SK-N-SH treated with all-trans-retinoic acid at 6 μM for 48 hours (cell line): ENCODE measurements at regions not wholly inside any gene's neighbourhood (a gene's known extent, or its start where the extent isn't known, plus 50 kb on each side); places are given as distances from the start of the nearest gene placed in this dataset.
"Not testable (repeated sequence)": the region's sequence is repeated elsewhere in the genome, so short reads cannot be mapped to it uniquely, and the experiment has no call there.

Experiments used
- ATAC-seq: fragments of 200-7000 bp; cut with Tn5 transposase; 3 replicates; pipeline ENCODE4 v1.9.1; 2020; ENCODE audit warnings: mild to moderate bottlenecking, moderate library complexity
- BACH2 ChIP-seq: fragments of 250-450 bp; sonication (Bioruptor Pico); IDR thresholded peaks from 2 replicates; pipeline ENCODE4 v1.9.0; 2021; ENCODE audit warnings: mild to moderate bottlenecking, borderline replicate concordance
- CSDC2 ChIP-seq: fragments of 250-450 bp; sonication (Bioruptor Pico); IDR thresholded peaks from 2 replicates; pipeline ENCODE4 v1.5.0; 2020; ENCODE audit warnings: mild to moderate bottlenecking, moderate library complexity
- ESRRG ChIP-seq: fragments of 250-450 bp; sonication (Bioruptor Pico); IDR thresholded peaks from 2 replicates; pipeline ENCODE4 v1.6.1; 2021; ENCODE audit warnings: mild to moderate bottlenecking
- ISL1 ChIP-seq: fragments of 250-450 bp; sonication (Bioruptor Pico); IDR thresholded peaks from 2 replicates; pipeline ENCODE4 v2.1.2; 2022; ENCODE audit warnings: mild to moderate bottlenecking, moderate library complexity
- OSR1 ChIP-seq: fragments of 250-450 bp; sonication (Bioruptor Pico); IDR thresholded peaks from 2 replicates; pipeline ENCODE4 v1.8.0; 2022; ENCODE audit warnings: moderate library complexity, mild to moderate bottlenecking, inconsistent platforms
- PPARA ChIP-seq: fragments of 250-450 bp; sonication (Bioruptor Pico); IDR thresholded peaks from 2 replicates; pipeline ENCODE4 v1.5.0; 2020; ENCODE audit warnings: mild to moderate bottlenecking, borderline replicate concordance
- RARB ChIP-seq: fragments of 250-450 bp; sonication (Bioruptor Pico); IDR thresholded peaks from 2 replicates; pipeline ENCODE4 v1.8.0; 2021; ENCODE audit warnings: mild to moderate bottlenecking, moderate library complexity
- SNAI2 ChIP-seq: fragments of 250-450 bp; sonication (Bioruptor Pico); IDR thresholded peaks from 2 replicates; pipeline ENCODE4 v1.5.0; 2020; ENCODE audit warnings: mild to moderate bottlenecking, moderate library complexity
- TCF4 ChIP-seq: fragments of 250-450 bp; sonication (Bioruptor Pico); IDR thresholded peaks from 2 replicates; pipeline ENCODE4 v1.8.0; 2021; ENCODE audit warnings: mild to moderate bottlenecking, moderate library complexity, borderline replicate concordance
- TOX ChIP-seq: fragments of 250-450 bp; sonication (Bioruptor Pico); IDR thresholded peaks from 2 replicates; pipeline ENCODE4 v1.8.0; 2021; ENCODE audit warnings: mild to moderate bottlenecking, moderate library complexity, borderline replicate concordance
- ZFP30 ChIP-seq: fragments of 450-650 bp; formaldehyde crosslinking; IDR thresholded peaks from 2 replicates; pipeline ENCODE4 v1.5.0; 2022; ENCODE audit warnings: mild to moderate bottlenecking, moderate library complexity
- ZNF565 ChIP-seq: fragments of 450-650 bp; formaldehyde crosslinking; conservative IDR thresholded peaks from 2 replicates; pipeline ENCODE4 v1.5.0; 2020; ENCODE audit warnings: low read depth, mild to moderate bottlenecking, moderate library complexity
- ZNF70 ChIP-seq: fragments of 450-650 bp; formaldehyde crosslinking; IDR thresholded peaks from 2 replicates; pipeline ENCODE4 v1.5.0; 2020; ENCODE audit warnings: mild to moderate bottlenecking, moderate library complexity
- TF ChIP-seq, protein P1 (sequence below): fragments of 250-450 bp; sonication (Bioruptor Pico); IDR thresholded peaks from 2 replicates; pipeline ENCODE4 v1.5.0; 2020; ENCODE audit warnings: mild to moderate bottlenecking, moderate library complexity
- TF ChIP-seq, protein P2 (sequence below): fragments of 250-450 bp; sonication (Bioruptor Pico); IDR thresholded peaks from 2 replicates; pipeline ENCODE4 v1.8.0; 2021; ENCODE audit warnings: low read depth, mild to moderate bottlenecking, moderate library complexity, borderline replicate concordance
- TF ChIP-seq, protein P3 (sequence below): fragments of 250-450 bp; sonication (Bioruptor Pico); IDR thresholded peaks from 2 replicates; pipeline ENCODE4 v1.8.0; 2020; ENCODE audit warnings: mild to moderate bottlenecking, moderate library complexity, borderline replicate concordance
- TF ChIP-seq, protein P4 (sequence below): fragments of 250-450 bp; sonication (Bioruptor Pico); IDR thresholded peaks from 2 replicates; pipeline ENCODE4 v1.5.1; 2020; ENCODE audit warnings: low read depth, mild to moderate bottlenecking, moderate library complexity

DNA sequence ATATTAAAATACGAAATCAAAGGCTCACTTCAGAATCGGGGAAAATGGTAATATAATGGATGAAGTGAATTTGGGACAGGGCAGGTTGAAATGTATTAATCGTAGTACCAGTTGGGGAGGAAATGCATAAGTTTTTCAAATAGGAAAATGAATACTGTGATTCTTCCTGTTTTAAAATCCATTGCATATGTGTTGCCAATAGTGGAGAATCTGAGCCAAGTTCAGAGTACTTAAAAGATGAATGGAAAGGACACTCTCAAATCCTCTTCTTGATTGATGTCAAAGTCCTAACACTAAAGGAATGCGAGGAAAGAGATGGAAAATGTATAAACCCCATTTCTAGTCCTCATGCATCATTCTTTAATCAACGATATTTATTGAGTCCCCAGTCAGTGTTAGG lies 160.9 kb upstream of the CCNG1 start:
- TF ChIP-seq, protein P1, sequence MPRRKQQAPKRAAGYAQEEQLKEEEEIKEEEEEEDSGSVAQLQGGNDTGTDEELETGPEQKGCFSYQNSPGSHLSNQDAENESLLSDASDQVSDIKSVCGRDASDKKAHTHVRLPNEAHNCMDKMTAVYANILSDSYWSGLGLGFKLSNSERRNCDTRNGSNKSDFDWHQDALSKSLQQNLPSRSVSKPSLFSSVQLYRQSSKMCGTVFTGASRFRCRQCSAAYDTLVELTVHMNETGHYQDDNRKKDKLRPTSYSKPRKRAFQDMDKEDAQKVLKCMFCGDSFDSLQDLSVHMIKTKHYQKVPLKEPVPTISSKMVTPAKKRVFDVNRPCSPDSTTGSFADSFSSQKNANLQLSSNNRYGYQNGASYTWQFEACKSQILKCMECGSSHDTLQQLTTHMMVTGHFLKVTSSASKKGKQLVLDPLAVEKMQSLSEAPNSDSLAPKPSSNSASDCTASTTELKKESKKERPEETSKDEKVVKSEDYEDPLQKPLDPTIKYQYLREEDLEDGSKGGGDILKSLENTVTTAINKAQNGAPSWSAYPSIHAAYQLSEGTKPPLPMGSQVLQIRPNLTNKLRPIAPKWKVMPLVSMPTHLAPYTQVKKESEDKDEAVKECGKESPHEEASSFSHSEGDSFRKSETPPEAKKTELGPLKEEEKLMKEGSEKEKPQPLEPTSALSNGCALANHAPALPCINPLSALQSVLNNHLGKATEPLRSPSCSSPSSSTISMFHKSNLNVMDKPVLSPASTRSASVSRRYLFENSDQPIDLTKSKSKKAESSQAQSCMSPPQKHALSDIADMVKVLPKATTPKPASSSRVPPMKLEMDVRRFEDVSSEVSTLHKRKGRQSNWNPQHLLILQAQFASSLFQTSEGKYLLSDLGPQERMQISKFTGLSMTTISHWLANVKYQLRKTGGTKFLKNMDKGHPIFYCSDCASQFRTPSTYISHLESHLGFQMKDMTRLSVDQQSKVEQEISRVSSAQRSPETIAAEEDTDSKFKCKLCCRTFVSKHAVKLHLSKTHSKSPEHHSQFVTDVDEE (CRISPR knock-in tag) = no peak
- no peak for TF ChIP-seq RARB (CRISPR knock-in tag)
- TF ChIP-seq, protein P2, sequence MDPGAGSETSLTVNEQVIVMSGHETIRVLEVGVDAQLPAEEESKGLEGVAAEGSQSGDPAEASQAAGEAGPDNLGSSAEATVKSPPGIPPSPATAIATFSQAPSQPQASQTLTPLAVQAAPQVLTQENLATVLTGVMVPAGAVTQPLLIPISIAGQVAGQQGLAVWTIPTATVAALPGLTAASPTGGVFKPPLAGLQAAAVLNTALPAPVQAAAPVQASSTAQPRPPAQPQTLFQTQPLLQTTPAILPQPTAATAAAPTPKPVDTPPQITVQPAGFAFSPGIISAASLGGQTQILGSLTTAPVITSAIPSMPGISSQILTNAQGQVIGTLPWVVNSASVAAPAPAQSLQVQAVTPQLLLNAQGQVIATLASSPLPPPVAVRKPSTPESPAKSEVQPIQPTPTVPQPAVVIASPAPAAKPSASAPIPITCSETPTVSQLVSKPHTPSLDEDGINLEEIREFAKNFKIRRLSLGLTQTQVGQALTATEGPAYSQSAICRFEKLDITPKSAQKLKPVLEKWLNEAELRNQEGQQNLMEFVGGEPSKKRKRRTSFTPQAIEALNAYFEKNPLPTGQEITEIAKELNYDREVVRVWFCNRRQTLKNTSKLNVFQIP (CRISPR knock-in tag) = no peak
- no peak for TF ChIP-seq CSDC2 (CRISPR knock-in tag)
- TF ChIP-seq SNAI2 (CRISPR knock-in tag) = no peak
- TF ChIP-seq ISL1 (CRISPR knock-in tag) = no peak
- TF ChIP-seq BACH2 (CRISPR knock-in tag) = no peak
- TF ChIP-seq, protein P3, sequence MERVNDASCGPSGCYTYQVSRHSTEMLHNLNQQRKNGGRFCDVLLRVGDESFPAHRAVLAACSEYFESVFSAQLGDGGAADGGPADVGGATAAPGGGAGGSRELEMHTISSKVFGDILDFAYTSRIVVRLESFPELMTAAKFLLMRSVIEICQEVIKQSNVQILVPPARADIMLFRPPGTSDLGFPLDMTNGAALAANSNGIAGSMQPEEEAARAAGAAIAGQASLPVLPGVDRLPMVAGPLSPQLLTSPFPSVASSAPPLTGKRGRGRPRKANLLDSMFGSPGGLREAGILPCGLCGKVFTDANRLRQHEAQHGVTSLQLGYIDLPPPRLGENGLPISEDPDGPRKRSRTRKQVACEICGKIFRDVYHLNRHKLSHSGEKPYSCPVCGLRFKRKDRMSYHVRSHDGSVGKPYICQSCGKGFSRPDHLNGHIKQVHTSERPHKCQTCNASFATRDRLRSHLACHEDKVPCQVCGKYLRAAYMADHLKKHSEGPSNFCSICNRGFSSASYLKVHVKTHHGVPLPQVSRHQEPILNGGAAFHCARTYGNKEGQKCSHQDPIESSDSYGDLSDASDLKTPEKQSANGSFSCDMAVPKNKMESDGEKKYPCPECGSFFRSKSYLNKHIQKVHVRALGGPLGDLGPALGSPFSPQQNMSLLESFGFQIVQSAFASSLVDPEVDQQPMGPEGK = no peak
- ATAC-seq = no peak

DNA sequence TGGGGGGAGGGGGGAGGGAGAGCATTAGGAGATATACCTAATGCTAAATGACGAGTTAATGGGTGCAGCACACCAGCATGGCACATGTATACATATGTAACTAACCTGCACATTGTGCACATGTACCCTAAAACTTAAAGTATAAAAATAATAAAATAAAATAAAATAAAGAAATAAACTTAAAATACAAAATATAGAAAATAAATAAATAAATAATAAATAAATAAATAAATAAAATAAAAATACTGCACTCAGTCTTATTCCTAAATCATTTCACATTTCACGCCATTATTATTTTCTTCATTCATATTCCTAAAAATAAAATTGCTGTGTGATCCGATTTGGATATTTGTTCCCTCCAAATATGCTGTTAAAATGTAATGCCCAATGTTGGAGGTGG lies 156.5 kb upstream of the CCNG1 start:
- ATAC-seq = not testable (repeated sequence)

DNA sequence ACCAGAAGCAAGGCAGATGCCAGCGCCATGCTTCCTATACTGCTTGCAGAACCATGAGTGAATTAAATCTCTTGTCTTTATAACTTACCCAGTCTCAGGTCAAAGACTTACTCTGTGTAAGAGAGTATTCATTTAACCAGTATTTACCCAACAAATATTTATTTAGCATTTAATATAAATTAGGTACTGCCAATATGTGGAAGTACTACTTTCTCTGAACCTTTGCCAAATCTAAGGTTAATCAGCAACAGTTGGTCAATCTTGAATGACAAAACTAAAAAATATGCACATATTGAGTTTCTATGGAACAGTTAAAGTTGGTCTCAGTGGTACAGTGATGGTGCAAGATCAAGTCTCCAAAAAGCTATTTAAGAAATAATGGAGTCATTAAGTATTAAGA lies 155.9 kb upstream of the CCNG1 start:
- TF ChIP-seq ESRRG (CRISPR knock-in tag) (no peak), OSR1 (no peak), TCF4 (CRISPR knock-in tag) (no peak), RARB (CRISPR knock-in tag) (no peak), ZNF565 (CRISPR knock-in tag) (no peak), ZFP30 (CRISPR knock-in tag) (no peak), BACH2 (CRISPR knock-in tag) (no peak), PPARA (CRISPR knock-in tag) (no peak), TOX (CRISPR knock-in tag) (no peak), ZNF70 (CRISPR knock-in tag) (no peak), CSDC2 (CRISPR knock-in tag) (no peak), ISL1 (CRISPR knock-in tag) (no peak)
- TF ChIP-seq, protein P2 (CRISPR knock-in tag) = no peak
- TF ChIP-seq, protein P3 = no peak
- TF ChIP-seq, protein P1 (CRISPR knock-in tag) = no peak
- TF ChIP-seq, protein P4, sequence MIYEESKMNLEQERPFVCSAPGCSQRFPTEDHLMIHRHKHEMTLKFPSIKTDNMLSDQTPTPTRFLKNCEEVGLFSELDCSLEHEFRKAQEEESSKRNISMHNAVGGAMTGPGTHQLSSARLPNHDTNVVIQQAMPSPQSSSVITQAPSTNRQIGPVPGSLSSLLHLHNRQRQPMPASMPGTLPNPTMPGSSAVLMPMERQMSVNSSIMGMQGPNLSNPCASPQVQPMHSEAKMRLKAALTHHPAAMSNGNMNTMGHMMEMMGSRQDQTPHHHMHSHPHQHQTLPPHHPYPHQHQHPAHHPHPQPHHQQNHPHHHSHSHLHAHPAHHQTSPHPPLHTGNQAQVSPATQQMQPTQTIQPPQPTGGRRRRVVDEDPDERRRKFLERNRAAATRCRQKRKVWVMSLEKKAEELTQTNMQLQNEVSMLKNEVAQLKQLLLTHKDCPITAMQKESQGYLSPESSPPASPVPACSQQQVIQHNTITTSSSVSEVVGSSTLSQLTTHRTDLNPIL = no peak
- no peak for ATAC-seq
